NCI-H82 (cell line): ENCODE measurements at regions not wholly inside any gene's neighbourhood (a gene's known extent, or its start where the extent isn't known, plus 50 kb on each side); places are given as distances from the start of the nearest gene placed in this dataset.
"Not testable (repeated sequence)": the region's sequence is repeated elsewhere in the genome, so short reads cannot be mapped to it uniquely, and the experiment has no call there.

Experiments
- DNase-seq: peaks from one replicate; lab custom pipeline; 2025; lab: John Stamatoyannopoulos, UW

GRCh38 chr2:150211164-150211631 is 276.3 kb downstream of the RND3 start:
- no peak for DNase-seq

- DNase-seq, result no peak
Observed at GRCh38 chr2:150209746-150210145, 277.7 kb downstream of the RND3 start.

- DNase-seq, result no peak
Observed at GRCh38 chr2:150208689-150209088, 278.8 kb downstream of the RND3 start.

- peak; percentile 64 for DNase-seq
Observed at GRCh38 chr2:150207979-150208378, 279.5 kb downstream of the RND3 start.

- no peak for DNase-seq
Observed at GRCh38 chr2:150204451-150204850, 283.0 kb downstream of the RND3 start.

- not testable (repeated sequence) for DNase-seq
Observed at GRCh38 chr2:150194816-150195215, 292.7 kb downstream of the RND3 start.

GRCh38 chr2:150192701-150193100 is 294.8 kb downstream of the RND3 start:
- no peak for DNase-seq

- DNase-seq, result no peak
Observed at GRCh38 chr2:150191349-150191748, 296.1 kb downstream of the RND3 start.

- DNase-seq, result no peak
Observed at GRCh38 chr2:150190546-150190945, 296.9 kb downstream of the RND3 start.

GRCh38 chr2:150188800-150189199 is 298.7 kb downstream of the RND3 start:
- DNase-seq, result no peak

GRCh38 chr2:150188177-150188576 is 299.3 kb downstream of the RND3 start:
- DNase-seq, result no peak

GRCh38 chr2:150182566-150183235 is 304.8 kb downstream of the RND3 start:
- no peak for DNase-seq

- no peak for DNase-seq
Observed at GRCh38 chr2:150178591-150178990, 308.9 kb downstream of the RND3 start.

GRCh38 chr2:150174971-150175421 is 312.5 kb downstream of the RND3 start:
- DNase-seq, result no peak

- no peak for DNase-seq
Observed at GRCh38 chr2:150174056-150174805, 313.2 kb downstream of the RND3 start.

GRCh38 chr2:150171065-150171548 is 316.4 kb downstream of the RND3 start:
- no peak for DNase-seq

GRCh38 chr2:150169237-150169629 is 318.2 kb downstream of the RND3 start:
- DNase-seq, result no peak

- no peak for DNase-seq
Observed at GRCh38 chr2:150168595-150169236, 318.8 kb downstream of the RND3 start.

GRCh38 chr2:150167711-150168110 is 319.8 kb downstream of the RND3 start:
- no peak for DNase-seq

GRCh38 chr2:150166313-150167051 is 321.0 kb downstream of the RND3 start:
- no peak for DNase-seq

GRCh38 chr2:150165988-150166312 is 321.5 kb downstream of the RND3 start:
- DNase-seq, result no peak

GRCh38 chr2:150165442-150165841 is 322.0 kb downstream of the RND3 start:
- no peak for DNase-seq
